GM19372 (cell line): ENCODE measurements at regions not wholly inside any gene's neighbourhood (a gene's known extent, or its start where the extent isn't known, plus 50 kb on each side); places are given as distances from the start of the nearest gene placed in this dataset.
"Not testable (repeated sequence)": the region's sequence is repeated elsewhere in the genome, so short reads cannot be mapped to it uniquely, and the experiment has no call there.

ENCODE experiments used
- ATAC-seq: cut with Tn5 transposase; IDR thresholded peaks from one replicate; pipeline ENCODE4 v1.9.1; 2021; ENCODE audit warnings: mild to moderate bottlenecking, low read depth, moderate library complexity; ENCODE audit not compliant: unreplicated experiment

DNA sequence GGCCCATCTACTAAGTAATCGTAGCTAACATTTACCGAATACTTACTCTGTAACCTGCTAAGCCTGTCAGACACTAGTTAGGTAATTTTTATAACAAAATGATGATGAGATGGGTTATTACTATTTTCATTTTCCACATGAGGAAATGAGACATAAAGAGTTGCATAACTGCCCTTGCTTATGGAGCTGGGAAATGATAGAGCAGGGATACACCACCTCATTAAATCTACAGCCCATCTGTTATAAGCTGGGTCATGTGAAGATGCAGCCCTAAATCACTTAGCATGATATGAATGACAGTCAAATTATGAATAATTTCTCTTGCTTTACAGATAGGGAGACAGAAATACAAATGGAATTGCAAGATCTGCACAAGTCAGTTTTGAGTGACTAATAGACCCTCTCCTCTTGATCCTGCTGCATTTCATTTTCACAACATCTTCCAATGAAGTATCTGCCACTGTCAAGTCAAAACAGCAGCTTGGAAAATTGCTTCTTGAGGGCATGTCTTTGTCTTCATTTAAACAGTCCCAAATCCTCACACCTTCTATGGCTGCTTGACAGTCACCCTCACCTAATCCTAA lies 364.7 kb downstream of the PRELID2 start:
- ATAC-seq, result no peak

DNA sequence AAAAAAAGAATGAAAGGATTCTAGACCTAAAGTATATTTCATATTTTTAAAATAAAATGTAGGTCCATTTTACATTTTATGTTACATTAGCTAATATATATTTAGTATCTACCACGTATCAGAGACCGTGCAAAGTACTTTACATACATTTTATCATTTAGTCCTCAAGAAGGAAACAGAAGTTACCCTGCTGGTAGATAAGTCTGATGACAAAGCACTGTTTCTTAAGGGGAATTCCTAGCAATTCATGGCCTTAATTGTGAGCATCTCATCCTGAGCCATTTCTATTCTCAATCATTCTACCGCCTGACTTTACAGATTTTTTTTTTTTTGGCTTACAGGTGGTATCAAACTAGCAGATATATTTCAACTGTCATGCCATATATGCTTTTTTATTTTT lies 367.7 kb downstream of the PRELID2 start:
- ATAC-seq, result no peak

DNA sequence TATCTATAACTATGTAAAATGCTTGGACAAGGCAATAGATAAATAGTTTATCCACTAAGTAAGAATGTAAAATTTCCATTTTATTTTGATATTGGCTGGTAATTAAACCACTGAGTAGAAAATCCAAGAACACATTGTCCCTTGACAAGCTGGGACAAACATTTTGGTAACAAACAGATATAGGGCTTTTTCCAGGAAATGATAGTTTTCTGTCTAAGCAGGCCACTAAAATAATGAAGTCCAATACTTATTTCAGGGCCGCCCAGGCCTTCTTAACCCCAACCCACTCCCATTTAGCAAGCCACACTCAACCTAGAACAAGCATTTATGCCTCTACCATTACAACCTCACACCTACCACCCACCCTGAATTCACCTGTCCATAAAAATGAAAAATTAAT lies 368.6 kb downstream of the PRELID2 start:
- ATAC-seq, result no peak

DNA sequence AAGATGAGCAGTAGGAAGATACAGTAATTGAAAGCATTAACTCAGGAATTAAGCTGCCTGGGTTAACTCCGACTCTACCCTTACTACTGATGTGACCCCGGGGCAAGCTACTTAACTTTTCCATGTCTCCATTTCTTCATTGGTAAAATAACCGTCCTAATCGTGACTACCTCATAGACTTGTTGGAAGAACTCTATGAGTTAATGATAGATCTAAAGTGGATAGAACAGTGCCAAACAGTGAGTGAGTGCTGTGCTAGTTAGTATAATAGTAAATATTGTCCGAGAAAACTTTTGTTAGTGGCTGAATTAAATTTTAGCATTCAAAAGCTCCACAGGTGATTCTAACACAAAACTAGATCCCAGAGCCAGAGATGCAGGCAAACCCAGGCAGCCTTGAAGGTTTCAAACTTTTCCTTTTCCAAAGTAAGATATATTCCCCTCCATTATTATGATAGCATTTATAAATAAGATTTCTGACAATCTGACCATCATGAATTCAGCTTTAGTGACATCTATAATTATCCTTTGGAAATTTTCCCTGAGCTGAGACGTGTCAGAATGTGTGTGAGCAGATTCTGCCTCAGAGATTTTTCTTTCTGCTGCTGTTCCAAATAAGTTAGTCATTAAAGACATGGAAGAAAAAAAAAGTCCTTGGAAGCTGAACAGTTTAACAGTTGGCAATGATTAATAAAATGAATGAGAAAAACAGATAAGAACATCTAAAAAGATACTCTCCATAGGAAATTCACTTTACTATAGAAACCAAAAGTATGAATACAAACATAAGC lies 369.5 kb downstream of the PRELID2 start:
- no peak for ATAC-seq

DNA sequence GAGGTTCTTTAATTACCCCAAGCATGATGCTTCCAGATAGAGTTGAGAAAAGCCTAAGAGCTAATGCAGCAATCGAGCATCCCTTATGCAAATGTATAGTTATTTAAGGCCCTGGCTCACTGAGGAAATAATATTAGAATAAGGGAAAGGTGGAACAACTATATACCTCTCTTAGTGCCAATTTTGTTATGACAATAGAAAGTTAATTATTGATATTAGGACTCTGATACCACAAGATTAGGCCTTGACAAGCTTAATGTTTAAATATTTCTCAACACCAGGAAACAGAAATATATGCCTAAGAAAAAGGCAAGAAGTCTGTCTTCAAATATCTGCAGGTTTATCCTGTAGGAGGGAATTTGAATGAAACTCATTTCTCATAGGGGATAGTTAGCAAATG lies 371.0 kb downstream of the PRELID2 start:
- ATAC-seq, result no peak

DNA sequence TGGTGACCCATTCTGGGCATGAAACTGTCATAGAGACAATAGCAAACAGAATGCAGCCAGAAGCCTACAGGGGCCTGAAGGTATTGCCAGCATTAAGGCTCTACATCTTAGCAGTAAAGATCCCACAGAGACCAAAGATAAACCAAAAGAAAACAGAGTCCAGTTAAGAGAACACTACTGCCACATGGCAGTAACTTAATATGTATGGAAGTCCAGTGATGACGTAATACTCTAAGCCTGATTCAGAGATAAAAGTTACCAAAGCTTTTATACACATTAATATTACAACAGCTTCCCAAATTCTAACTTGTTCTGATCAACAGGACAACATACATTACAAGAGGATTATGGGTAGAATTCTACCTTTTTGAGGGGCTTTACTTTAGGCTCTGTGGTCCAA lies 371.5 kb downstream of the PRELID2 start:
- no peak for ATAC-seq

DNA sequence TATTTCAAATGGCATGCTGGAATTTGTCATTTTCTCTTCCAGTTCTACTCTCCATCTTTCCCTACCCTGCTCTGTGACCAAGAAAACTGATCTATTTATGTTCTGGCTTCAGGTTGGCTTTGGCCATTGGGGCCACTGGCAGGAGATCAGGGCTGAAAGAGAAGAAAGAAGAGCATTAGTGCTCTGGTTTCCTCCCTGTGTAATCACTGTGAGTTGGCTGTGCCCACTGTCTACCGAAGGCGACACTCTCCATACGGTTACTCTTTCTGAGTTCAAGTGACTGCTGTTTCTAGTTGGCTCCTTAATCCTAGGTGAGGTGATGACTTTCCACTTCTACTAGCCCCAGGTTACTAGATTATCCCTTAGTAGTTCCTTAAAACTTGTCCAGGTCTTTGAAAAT lies 372.6 kb downstream of the PRELID2 start:
- ATAC-seq, result no peak

DNA sequence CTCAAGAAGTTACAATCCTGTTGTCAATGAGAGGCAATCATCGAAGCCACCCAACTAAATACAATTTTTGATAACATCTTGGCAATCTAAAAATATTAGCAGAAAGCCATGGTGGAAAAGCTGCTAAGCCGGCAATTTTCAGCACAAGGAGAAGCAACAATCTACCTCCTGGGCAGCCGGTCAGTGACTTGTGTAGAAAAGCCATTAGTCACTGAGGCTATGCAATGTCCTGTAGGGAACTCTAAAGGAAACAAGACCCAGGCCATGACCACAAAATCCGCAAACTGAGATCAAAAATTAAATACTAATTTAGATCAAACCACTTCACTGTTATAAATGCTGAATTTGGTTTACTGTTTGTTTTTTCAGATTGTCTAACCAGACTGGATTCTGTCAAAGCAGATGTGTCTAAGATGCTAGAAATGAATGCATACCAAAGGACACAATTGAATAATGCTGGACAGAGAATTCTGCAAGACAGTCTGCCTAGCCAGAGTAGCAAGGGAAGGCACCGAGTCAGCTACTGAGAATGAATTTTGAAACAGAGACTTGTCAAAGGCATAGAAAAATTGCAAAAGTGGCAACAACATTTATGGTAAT lies 384.8 kb downstream of the PRELID2 start:
- no peak for ATAC-seq

DNA sequence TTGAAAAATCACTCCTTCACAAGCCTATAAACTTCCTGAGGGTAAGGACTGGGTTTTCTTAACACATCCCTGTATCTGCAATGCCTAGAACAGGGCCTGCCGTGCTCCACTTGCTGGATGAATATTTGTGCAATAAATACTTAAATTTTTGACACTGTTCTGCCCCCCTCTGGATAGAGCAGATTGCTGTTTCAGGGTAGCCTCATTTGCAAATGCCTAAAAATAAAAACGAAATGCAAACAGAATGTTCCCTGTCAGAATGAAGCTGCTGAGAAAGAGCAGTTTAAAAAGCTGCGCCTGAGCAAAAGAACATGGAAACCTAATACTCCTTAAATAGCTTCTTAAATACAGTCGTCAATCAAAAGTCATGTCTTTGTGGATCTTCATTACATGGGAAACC lies 385.3 kb downstream of the PRELID2 start:
- ATAC-seq, result no peak

DNA sequence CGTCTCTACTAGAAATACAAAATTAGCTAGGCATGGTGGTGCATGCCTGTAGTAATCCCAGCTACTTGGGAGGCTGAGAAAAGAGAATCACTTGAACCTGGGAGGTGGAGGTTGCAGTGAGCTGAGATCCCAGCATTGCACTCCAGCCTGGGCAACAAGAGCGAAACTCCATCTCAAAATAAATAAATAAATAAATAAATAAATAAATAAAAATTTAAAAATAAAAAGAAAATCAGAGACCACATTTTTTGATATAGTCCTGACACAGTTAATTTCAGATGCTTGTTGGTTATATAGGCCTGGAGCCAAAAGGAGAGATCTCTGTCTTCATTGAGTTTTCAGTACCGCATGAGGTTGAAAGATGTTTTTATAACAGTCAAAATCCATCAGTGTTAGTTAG lies 388.3 kb downstream of the PRELID2 start:
- not testable (repeated sequence) for ATAC-seq

DNA sequence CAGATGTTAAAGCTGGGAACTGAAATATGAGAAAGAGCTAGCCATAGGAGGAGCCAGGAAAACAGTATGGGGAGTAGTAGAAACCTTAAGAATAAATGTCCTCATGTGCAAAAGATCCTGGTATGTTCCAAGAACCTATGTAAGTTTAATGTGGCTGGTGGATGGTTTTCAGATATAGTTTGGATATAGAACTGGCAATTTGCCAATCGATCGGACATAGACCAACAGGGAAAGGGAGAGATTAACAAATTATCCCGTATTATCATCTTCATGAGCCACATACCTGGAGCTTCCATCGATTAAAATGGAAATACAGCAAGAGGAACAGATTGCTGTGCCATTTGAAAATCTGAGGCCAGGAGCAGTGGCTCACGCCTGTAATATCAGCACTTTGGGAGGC lies 388.7 kb downstream of the PRELID2 start:
- no peak for ATAC-seq

DNA sequence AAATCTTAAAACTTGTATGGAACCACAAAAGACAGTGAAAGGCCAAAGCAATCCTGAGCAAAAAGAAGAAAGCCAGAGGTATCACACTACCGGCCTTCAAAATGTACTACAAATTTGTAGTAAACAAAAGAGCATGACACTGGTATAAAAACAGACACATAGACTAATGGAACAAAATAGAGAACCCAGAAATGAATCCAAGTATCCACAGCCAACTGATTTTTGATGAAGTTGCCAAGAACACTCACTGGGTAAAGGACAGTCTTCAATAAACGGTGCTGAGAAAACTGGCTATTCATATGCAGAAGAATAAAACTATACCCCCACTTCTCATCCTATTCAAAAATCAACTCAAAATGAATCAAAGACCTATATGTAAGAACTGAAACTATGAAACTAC lies 390.1 kb downstream of the PRELID2 start:
- no peak for ATAC-seq

DNA sequence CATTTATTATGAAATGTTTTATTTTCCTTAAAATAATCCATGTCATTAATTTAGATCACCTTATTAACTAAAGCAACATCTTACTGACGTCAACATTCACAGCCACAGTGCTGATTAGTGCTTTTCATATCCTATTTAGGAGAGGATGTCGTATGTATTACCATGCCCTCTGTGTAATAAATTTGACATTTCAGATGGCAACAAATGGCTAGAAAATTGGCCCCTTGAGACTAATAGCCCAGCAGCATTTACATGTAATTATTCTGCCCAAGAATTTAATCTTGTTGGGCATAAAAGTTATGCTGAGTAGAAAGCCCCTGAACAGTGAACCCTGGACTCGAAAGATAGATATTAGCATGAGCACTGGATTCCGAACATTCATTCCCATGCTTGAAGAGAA lies 391.2 kb downstream of the PRELID2 start:
- no peak for ATAC-seq

DNA sequence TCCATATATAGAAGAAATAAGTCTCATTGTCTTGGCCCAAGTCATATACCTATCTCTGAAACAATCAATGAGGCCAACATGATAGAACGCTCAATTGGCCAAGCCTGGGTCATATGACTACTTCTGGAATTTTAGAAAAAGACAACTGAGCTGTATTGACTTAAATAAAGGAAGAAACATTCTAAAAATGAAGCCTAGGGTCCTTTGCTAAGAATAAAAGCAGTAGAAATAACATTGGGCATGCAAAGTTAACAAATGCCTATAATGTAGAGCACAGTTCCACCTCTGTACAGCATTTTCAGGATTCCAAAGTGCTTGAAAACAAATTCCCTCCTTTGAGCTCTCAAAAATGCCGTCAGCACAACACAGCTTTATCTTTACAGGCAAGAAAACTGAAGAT lies 391.8 kb downstream of the PRELID2 start:
- no peak for ATAC-seq

DNA sequence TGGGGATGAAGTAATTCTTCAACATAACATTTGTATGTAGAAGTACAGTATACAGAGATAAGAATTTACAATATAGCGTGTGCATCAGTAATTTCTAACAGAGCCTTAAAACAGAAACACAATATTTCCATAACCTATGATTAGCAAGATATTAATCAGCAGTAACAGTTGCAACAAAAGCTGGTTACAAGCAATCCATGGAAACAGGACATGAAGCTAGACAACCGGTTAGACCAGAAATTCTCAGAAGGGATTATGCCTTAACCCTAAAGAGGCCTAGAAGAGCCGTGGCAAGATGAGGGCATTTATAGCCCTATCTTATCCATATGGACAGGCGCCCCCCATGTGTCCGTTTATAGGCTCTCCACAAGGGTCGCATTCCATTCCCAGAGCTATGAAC lies 392.5 kb downstream of the PRELID2 start:
- not testable (repeated sequence) for ATAC-seq

DNA sequence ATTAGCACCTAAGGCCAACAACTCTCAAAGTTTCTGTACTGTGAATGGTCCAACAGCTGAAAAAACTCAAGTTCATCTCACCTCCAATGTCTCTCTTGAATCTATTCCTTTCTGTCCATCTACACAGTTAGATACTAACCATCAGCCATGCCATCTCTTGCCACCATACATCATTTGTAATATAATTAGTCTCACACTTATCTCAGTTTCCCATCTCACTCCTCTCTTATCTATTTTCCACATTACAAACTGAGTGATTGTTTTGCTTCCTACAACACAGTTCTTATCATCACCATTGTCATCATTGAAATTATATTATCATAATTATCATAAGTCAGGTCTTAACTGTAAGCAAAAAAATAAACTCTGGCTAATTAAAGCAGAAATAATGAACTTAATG lies 393.9 kb downstream of the PRELID2 start:
- no peak for ATAC-seq

DNA sequence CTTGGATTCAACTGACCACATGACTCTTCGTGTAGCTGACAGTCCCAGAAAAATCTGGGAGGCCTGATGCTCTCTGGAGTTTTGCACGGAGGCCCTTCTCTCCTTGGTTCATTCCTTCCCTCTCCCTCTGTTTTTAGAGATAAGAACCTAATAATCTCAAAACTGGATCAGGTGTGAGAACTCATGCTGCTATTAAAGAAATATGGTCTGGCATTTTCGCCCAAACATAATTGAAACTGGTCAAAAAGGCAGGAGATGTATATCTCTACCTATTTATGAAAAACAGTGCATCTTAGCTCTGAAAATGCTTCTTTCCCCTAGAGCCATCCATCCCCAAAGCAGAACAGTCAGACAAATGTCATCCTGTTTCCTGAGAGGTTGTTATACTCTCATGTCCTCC lies 397.5 kb downstream of the PRELID2 start:
- no peak for ATAC-seq

DNA sequence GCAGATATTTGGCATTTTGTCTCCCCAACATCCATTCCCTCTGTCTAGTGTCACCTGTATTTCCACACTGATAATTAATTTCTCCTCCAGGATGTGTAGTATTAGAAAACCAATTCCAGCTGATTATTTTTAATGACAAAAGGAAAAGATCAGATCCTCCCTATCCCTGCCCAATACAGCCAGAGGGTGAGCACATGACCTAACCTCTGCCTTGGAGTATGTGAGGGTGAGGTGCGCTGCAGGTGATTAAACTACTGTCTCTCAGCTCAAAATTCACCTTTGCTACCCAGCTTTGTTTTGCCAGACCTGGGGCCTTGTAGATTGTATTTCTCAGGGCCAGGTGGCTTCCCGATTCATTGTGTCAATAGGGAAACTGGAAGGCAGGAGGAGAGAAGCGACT lies 402.1 kb downstream of the PRELID2 start:
- ATAC-seq, result no peak

DNA sequence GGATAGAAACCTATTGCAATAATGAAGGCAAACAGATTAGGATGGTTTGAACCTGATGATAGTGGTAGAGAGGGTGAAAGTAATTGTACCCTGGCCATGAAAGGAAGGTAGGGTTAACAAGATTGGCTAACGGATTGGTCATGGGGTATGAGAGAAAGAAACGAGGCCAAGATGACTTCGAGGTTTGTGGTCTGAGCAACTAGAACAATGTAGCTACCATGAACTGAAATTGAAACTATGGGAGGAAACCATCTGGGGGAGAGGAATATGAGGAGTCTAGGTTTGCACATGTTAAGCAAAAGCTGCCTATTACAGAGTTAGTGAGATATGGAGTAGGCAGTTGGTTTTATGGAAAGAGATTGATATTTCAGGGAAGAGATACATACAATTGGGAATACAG lies 406.0 kb downstream of the PRELID2 start:
- ATAC-seq, result no peak

DNA sequence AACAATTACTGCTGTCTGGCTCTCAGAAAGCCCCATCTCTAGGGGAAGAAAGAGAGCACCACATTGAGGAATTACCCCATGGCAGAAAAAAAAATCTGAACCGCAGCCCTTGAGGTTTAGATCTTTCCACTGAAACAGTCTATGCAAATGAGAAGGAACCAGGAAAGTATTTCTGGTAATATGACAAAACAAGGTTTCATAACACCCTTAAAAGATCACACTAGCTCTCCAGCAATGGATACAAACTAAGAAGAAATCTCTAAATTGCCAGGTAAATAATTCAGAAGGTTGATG lies 427.1 kb downstream of the PRELID2 start:
- no peak for ATAC-seq

DNA sequence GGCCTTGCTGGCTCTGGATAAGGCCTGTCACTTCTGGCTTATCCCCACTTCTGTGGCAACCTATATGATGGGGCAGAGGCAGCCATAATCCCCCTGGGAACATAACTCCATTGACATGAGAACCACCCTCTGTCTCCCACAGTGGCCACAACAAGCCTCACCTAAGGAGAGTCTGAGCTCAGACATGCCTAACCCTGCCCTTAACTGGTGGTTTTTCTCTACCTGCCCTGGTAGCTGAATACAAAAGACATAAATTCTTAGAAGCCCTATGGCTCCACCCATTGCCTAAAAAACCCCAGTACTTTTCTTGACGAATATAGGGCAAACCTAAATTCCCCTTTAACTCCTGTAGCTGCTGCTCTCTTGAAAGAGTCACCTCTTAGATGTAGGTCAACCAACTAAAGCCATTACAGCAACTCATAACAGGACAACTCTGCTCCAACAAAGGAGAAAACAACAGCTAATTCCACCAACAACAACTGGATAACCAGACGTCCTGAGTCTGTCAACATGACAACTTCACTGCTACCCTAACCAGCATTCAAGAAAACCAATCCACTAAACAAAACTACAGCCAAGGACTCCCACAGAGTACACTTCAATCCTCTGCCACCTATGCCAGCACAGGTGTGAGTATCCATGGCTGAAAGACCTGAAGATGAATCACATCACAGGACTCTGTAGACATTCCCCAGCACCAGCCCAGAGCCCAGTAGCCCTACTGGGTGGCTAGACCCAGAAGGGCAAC lies 427.7 kb downstream of the PRELID2 start:
- ATAC-seq, result no peak

DNA sequence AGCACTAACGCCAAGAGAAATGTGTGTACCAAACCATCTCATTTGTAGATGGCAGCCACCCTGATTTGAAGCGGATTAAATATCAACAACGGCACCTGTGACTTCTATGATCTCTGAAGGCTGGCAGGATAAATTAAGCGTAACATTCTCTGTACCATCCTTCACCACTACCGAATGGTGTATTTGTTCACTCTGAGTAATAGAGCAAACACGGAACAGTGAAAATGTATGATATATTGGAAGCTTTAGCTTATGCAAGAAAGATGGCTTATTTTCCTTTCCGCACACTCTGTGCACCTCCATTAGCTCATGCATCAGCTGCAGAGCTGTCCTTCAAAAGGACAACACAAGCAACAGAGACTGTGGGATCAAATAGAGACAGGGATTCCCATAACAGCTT lies 431.1 kb downstream of the PRELID2 start:
- no peak for ATAC-seq
